NB4 (cell line): ENCODE measurements at regions not wholly inside any gene's neighbourhood (a gene's known extent, or its start where the extent isn't known, plus 50 kb on each side); places are given as distances from the start of the nearest gene placed in this dataset.

Experiments used
- MYC ChIP-seq: IDR thresholded peaks from 2 replicates; pipeline ENCODE4 v1.6.1; 2011; ENCODE audit warnings: low read depth, low read length
- POLR2A ChIP-seq: IDR thresholded peaks from 2 replicates; pipeline ENCODE4 v1.6.1; 2011; ENCODE audit warnings: mild to moderate bottlenecking; ENCODE audit not compliant: insufficient read length; ENCODE audit errors: extremely low read depth

DNA sequence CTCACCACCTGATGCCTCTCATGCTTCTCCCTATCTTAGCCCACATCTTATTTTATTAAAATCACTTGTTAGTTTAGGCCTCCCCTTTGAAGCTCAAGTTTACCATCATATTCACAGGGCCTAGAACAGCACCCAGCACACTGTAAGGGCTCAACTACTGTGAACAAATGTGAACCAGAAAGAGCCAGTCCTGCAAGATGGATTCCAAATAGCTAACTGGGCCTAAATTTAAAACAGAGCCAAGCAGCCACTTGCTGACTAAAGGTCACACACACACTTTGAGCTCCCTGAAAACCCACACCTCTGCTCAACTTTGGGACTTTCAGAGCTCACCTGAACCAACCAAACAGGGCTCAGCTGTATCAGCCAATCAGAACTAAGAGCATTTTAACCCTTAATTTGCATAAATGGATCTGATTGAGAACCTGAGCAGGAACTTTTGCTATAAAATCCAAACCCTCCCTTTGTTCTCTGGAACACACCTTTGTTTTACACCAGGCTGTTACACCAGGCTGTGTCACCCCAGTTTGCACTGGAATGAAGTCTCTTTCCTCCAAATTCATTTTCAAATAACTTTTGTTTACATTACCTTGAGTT lies 62.1 kb upstream of the EXOC1L start:
- no peak for TF ChIP-seq MYC
- TF ChIP-seq POLR2A, result no peak
